WERI-Rb-1 (cell line): ENCODE measurements at regions not wholly inside any gene's neighbourhood (a gene's known extent, or its start where the extent isn't known, plus 50 kb on each side); places are given as distances from the start of the nearest gene placed in this dataset.

Experiments
- DNase-seq: peaks from one replicate; pipeline ENCODE4 v3.0.0-alpha.2; 2020
- H3K27ac ChIP-seq: fragments of 250-450 bp; sonication (Bioruptor Pico); 2 replicates; pipeline ENCODE4 v1.5.1; 2020; ENCODE audit warnings: mild to moderate bottlenecking, moderate library complexity
- H3K27me3 ChIP-seq: fragments of 250-450 bp; sonication (Bioruptor Pico); 2 replicates; pipeline ENCODE4 v1.5.1; 2021; ENCODE audit warnings: mild to moderate bottlenecking, low read depth, moderate library complexity; ENCODE audit not compliant: insufficient read depth, severe bottlenecking
- H3K36me3 ChIP-seq: fragments of 250-450 bp; sonication (Bioruptor Pico); 2 replicates; pipeline ENCODE4 v1.5.1; 2020; ENCODE audit warnings: mild to moderate bottlenecking, moderate library complexity
- H3K4me3 ChIP-seq: 2 replicates; pipeline ENCODE4 v1.5.1; 2011; ENCODE audit warnings: low read depth, mild to moderate bottlenecking, control low read depth, low read length
- H3K9me3 ChIP-seq: fragments of 250-450 bp; sonication (Bioruptor Pico); 2 replicates; pipeline ENCODE4 v1.5.1; 2021; ENCODE audit warnings: mild to moderate bottlenecking, moderate library complexity; ENCODE audit not compliant: severe bottlenecking
- CTCF ChIP-seq: IDR thresholded peaks from 2 replicates; pipeline ENCODE4 v1.5.1; 2011; ENCODE audit warnings: low read depth, mild to moderate bottlenecking, control low read depth, inconsistent platforms, low read length

GRCh38 chr10:130300608-130301020, 164.4 kb downstream of the GLRX3 start:
- no peak overlapping the region for H3K27ac ChIP-seq
- TF ChIP-seq CTCF = no peak
- H3K27me3 ChIP-seq = no peaks in the 10 kb centered on the region
- no peak overlapping the region for H3K4me3 ChIP-seq
- peaks cover 29% of the 10 kb centered on the region for H3K9me3 ChIP-seq
- no peaks in the 10 kb centered on the region for H3K36me3 ChIP-seq
- no peak for DNase-seq

GRCh38 chr10:130301021-130301892, 165.1 kb downstream of the GLRX3 start:
- H3K4me3 ChIP-seq = no peak overlapping the region

GRCh38 chr10:130326954-130327353, 190.8 kb downstream of the GLRX3 start:
- Histone ChIP-seq H3K27me3 (no peaks in the 10 kb centered on the region), H3K9me3 (peaks cover 2% of the 10 kb centered on the region), H3K36me3 (no peaks in the 10 kb centered on the region), H3K4me3 (no peak overlapping the region), H3K27ac (no peak overlapping the region)
- no peak for TF ChIP-seq CTCF
- peak; percentile 19 for DNase-seq

More at GRCh38 chr10:130301021-130301892, 165.1 kb downstream of the GLRX3 start:
- DNase-seq = no peak
- no peak overlapping the region for H3K27ac ChIP-seq
- H3K27me3 ChIP-seq = no peaks in the 10 kb centered on the region
- no peak for TF ChIP-seq CTCF
- peaks cover 23% of the 10 kb centered on the region for H3K9me3 ChIP-seq
- H3K36me3 ChIP-seq = no peaks in the 10 kb centered on the region

- no peak for DNase-seq
- no peak overlapping the region for H3K4me3 ChIP-seq
- H3K36me3 ChIP-seq = no peaks in the 10 kb centered on the region
- no peak for TF ChIP-seq CTCF
- no peak overlapping the region for H3K27ac ChIP-seq
- H3K27me3 ChIP-seq = no peaks in the 10 kb centered on the region
- H3K9me3 ChIP-seq = peaks cover 2% of the 10 kb centered on the region
These were observed 193.6 kb downstream of the GLRX3 start for GRCh38 chr10:130329792-130330191.

- no peak overlapping the region for H3K27ac ChIP-seq
- no peaks in the 10 kb centered on the region for H3K36me3 ChIP-seq
- TF ChIP-seq CTCF = peak; percentile 62
- H3K4me3 ChIP-seq = no peak overlapping the region
- DNase-seq = peak; percentile 68
- H3K9me3 ChIP-seq = no peaks in the 10 kb centered on the region
- no peaks in the 10 kb centered on the region for H3K27me3 ChIP-seq
These were observed 197.0 kb downstream of the GLRX3 start for GRCh38 chr10:130333185-130333584.
